ENCODE measurements at regions not wholly inside any gene's neighbourhood (a gene's known extent, or its start where the extent isn't known, plus 50 kb on each side); places are given as distances from the start of the nearest gene placed in this dataset.
"Not testable (repeated sequence)": the region's sequence is repeated elsewhere in the genome, so short reads cannot be mapped to it uniquely, and the experiment has no call there.

DNA sequence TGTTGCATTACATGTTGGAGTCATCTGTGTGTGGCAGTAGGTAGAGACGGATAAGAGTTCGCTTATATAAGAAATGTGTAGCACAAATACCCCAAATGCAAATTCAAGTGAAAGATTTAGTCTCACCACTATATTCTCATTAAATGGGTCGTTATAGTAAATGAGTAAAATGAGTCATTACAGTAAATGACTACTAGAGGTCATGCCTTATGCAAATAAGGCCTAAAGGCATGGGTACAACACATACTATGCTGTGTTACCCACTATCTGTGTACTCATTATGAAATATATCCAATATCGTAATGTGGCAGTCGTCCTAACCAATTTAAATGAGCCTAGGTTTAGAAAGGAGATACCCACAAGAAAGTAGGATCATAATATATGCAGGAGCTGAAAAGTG is 1603.1 kb downstream of the C4orf33 start:
- DNase-seq, result no peak

GRCh38 chr4:130703211-130703935 is 1607.4 kb downstream of the C4orf33 start:
- DNase-seq, result no peak

DNA sequence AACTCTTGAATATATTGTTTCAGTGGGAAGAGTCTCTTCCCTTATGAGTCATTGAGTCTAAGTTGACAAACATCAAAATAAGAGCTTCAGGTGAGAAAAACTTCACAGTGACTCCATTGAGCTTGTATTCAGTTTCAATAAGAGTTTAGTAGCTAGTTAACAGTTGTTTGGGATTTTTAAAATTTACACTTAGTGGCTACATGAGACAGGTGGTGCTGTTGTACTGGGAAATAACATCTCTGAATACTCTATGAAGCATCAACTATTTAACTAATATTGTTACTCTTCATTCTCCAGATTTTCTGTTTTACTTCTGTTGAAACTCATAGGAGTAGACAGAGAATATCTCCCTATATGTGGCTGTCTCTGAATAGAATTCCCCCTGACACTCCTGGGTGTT is 1609.1 kb downstream of the C4orf33 start:
- no peak for DNase-seq

- DNase-seq, result no peak
These were observed 1616.1 kb downstream of the C4orf33 start for GRCh38 chr4:130712038-130712437.

DNA sequence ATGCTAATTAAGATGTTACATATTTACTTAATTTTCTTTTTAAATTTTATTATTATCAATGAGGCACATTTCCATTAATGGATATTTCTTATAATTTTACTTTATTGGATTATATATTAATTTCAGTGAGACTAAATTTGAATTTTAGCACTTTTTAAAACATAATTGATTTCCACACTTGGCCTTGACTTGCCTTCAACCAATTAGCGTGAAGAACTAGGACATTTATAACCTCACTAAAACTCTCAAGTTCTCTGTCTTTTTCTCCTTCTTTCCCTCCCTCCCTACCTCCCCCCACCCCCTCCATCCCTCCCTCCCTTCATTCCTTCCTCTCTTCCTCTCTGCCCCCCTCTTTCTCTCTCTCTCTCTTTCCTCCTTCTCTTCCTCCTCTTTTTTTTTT is 1618.1 kb downstream of the C4orf33 start:
- DNase-seq, result no peak

DNA sequence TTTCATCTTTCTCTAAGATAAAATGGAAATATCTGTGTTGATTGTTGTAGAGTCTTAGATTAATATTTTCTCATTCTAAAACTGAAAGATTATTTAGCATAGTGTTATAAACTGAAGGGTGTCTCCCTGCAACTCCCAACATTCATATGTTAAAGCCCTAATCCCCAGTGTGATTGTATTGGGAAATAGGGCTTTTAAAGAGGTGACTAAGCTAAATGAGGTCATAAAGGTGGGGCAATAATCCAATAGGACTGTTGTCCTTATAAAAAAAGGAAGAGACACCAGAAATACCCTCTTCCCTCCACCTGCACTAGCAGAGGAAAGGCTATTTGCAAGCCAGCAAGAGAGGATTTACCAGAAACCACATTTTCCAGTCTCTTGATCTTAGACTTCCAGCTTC is 1626.4 kb downstream of the C4orf33 start:
- DNase-seq, result no peak

- no peak for DNase-seq
These were observed 1640.7 kb downstream of the C4orf33 start for GRCh38 chr4:130736436-130737185.

DNA sequence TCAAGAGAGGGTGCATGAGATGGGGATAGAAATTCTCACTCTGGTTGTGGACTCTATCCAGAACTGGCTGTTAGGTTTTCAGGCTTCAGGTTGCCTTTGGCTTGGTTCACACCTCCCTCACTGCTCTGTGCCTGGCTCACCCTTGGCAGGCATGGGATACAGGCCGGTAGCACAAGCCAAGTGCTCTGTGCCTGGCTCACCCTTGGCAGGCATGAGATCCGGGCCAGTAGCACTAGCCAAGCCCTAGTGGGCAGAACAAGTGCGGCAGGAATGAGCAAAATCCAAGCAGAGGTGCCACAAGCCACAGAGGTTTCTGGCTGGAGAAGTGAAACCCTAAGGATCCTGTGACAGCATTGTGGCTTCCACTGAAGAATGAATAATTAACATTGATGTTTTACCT is 1642.3 kb downstream of the C4orf33 start:
- DNase-seq, result no peak

GRCh38 chr4:130747842-130748241 is 1651.9 kb downstream of the C4orf33 start:
- no peak for DNase-seq

GRCh38 chr4:130753926-130754325 is 1658.0 kb downstream of the C4orf33 start:
- no peak for DNase-seq

DNA sequence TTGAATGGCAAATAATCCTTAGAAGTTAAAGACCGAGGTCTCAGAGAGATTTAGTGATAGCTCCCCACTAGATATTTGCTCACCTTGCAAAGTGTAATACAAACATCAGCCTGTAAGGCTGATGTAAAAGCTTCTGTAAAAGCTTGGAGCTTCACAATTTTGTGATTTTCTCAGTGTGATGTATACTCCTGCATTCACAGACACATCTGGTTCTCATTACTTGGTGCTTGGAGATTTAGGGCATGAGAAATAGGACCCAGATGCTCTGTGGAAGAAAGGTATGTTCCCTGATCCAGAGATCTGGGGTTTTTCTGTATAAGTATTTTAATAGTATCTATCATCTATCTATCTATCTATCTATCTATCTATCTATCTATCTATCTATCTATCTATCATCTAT is 1664.3 kb downstream of the C4orf33 start:
- DNase-seq, result no peak

DNA sequence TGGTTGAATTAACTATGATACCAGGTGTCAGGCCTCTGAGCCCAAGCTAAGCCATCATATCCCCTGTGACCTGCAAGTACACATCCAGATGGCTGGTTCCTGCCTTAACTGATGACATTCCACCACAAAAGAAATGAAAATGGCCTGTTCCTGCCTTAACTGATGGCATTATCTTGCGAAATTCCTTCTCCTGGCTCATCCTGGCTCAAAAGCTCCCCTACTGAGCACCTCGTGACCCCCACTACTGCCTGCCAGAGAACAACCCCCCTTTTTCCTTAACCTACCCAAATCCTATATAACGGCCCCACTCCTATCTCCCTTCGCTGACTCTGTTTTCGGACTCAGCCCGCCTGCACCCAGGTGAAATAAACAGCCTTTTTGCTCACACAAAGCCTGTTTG is 1671.4 kb downstream of the C4orf33 start:
- DNase-seq, result not testable (repeated sequence)

DNA sequence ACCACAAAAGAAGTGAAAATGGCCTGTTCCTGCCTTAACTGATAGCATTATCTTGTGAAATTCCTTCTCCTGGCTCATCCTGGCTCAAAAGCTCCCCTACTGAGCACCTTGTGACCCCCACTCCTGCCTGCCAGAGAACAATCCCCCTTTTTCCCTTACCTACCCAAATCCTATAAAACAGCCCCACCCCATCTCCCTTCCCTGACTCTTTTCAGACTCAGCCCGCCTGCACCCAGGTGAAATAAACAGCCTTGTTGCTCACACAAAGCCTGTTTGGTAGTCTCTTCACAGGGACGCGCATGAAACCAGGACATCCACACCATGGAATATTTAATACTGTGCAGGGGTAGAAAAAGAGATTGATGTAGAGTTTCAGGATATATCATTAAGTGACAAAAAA is 1677.0 kb downstream of the C4orf33 start:
- DNase-seq, result not testable (repeated sequence)

DNA sequence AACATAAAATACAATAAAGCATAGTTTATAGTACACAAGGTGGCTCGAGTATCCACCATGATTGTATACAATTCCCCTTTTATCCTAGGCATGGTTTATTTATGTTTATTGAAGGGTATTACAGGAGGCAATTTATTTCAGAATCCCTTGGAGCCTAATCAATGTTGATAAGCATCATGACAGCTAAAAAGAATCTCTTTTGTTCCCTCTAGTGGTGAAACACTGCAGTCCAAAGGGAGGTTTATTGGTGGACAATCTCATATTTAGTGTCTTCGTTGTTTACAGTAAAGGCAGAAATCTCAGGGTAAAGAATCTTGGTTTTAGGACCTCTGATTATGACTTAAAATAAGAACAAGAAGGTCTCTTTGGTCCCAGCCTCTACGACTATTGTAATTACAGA is 1712.5 kb downstream of the C4orf33 start:
- no peak for DNase-seq

- DNase-seq, result no peak
These were observed 1716.3 kb downstream of the C4orf33 start for GRCh38 chr4:130812117-130812765.

DNA sequence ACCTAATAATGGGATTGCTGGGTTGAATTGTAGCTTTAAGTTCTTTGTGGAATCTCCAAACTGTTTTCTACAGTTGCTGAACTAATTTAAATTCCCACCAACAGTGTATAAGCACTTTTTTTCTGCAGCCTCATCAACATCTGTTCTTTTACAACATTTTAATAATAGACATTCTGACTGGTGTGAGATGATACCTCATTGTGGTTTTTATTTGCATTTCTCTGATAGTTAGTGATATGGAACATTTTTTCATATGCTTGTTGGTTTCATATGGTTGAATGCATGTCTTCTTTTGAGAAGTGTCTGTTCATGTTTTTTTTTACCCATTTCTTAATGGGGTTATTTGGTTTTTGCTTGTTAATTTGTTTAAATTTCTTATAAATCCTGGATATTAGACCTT is 1718.9 kb downstream of the C4orf33 start:
- no peak for DNase-seq

- DNase-seq, result no peak
These were observed 1724.5 kb downstream of the C4orf33 start for GRCh38 chr4:130820448-130820847.

DNA sequence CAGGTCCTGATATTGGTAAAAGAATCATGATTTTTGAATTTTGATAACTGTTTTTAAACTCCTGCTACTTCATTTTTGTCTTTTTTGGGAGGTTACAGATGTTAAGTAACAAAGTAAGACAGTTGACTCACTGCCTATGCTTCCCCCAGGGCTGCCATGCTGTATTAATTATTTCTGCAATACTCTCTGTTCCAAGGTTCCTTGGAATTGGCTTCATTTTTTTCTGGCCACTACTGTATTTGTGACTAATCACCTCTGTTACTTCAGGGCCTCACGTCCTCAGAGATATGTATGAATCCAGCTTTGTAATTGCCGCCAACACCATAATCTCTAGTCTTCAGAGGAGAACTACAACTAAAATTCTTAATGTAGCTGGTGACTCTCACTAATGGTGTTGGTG is 1729.3 kb downstream of the C4orf33 start:
- DNase-seq, result no peak

DNA sequence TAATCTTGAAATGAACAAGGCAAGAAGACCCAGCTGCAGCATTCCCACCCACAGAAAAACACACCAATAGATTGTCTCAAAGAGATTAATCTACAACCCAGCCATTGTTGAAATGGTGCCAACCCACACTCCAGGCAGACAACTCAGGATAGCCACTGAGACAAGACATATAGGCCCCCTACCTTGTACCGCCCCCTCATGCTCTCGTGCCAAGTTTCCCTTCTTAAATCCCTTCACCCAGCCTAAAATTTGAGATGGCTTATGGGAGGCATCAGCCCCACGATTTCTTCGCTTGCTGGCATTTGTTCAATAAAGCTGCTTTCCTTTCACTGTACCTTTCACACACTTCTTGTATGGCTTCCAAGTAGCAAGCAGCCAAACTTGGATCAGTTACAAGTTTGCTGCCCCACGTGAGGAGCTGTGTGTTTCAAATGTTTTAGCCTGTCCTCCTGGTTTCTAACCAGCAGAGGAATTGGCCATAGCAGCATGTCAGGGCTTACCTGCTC is 1754.1 kb downstream of the C4orf33 start:
- DNase-seq, result no peak

DNA sequence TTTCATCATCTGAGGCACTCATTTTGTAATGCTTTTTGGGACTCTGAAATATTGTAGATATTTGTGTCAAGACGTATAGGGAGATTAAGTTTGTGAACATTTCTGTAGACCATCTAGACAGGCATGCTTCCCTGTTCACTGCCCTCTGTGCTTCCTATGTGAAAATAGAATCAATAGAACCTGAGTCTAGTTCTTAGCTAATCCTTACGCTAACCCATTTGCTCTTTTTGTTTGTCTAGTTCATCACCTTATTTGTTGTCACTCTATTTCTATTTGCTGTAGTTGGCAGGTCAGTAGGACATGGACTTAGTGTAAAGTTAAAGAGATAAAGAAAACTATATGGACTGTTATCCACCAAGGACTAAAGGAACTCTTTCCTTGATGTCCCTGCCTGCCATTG is 1755.2 kb downstream of the C4orf33 start:
- no peak for DNase-seq

DNA sequence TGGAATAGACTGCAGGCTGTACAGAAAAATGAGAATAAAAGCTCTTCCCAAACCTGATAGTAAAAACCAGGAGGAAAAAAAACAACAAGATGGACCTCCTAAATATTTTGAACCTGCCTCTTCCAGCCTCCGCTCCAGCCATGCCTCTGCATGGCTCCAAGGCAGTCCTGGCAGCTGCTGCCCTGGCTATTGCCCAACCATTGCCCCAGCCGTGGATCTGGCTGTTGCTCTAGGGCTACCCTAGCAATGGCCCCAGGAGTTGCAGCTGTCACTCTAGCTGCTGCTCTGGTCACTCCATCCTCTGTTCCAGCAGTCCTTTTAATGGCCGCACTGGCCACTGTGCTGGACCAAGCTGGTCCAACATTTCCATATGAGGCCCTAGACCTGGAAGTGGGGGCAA is 1756.0 kb downstream of the C4orf33 start:
- no peak for DNase-seq

GRCh38 chr4:130855533-130855932 is 1759.6 kb downstream of the C4orf33 start:
- DNase-seq, result no peak

- no peak for DNase-seq
These were observed 1764.0 kb downstream of the C4orf33 start for GRCh38 chr4:130859991-130860390.

- DNase-seq, result no peak
These were observed 1801.0 kb downstream of the C4orf33 start for GRCh38 chr4:130896920-130897319.
